Heart right ventricle (tissue), 16 donors: ENCODE measurements at regions not wholly inside any gene's neighbourhood (a gene's known extent, or its start where the extent isn't known, plus 50 kb on each side); places are given as distances from the start of the nearest gene placed in this dataset.

Experiments
- ATAC-seq, 8 donors: fragments of 200-7000 bp; cut with Tn5 transposase; one replicate each; pipeline ENCODE4 v1.9.1; 2020; ENCODE audit warnings: mild to moderate bottlenecking in 8 of 8, moderate library complexity in 8 of 8, moderate number of reproducible peaks in 1 of 8
- DNase-seq, 2 donors: peaks; one replicate each; pipeline ENCODE4 v3.0.0-alpha.2; 2020
- H3K27ac ChIP-seq, 10 donors: fragments of 200-600 bp; sonication (generic) in 2 of 10; one replicate each; pipeline versions ENCODE4 v1.5.0 to v1.8.0; 2020 to 2022; ENCODE audit warnings: mild to moderate bottlenecking in 3 of 10
- H3K27me3 ChIP-seq, 7 donors: fragments of 200-600 bp; one replicate each; pipeline ENCODE4 v1.8.0; 2021 to 2022; ENCODE audit warnings: mild to moderate bottlenecking in 2 of 7
- H3K36me3 ChIP-seq, 9 donors: fragments of 200-600 bp; sonication (generic) in 1 of 9; one replicate each; pipeline versions ENCODE4 v1.5.0 to v1.8.0; 2020 to 2022; ENCODE audit warnings: mild to moderate bottlenecking in 2 of 9
- H3K4me1 ChIP-seq, 9 donors: fragments of 200-600 bp; sonication (generic) in 1 of 9; one replicate each; pipeline versions ENCODE4 v1.5.0 to v1.8.0; 2020 to 2022; ENCODE audit warnings: mild to moderate bottlenecking in 4 of 9
- H3K4me3 ChIP-seq, 10 donors: fragments of 200-600 bp; sonication (generic) in 2 of 10; one replicate each; pipeline versions ENCODE4 v1.5.0 to v1.8.0; 2020 to 2022; ENCODE audit warnings: mild to moderate bottlenecking in 7 of 10, moderate library complexity in 2 of 10
- H3K9me3 ChIP-seq, 11 donors: fragments of 200-600 bp in 10 of 11; sonication (generic) in 2 of 11; one replicate each; pipeline versions ENCODE4 v1.5.0 to v1.8.0; 2013 to 2022; ENCODE audit warnings: mild to moderate bottlenecking in 2 of 11, control low read depth in 1 of 11, moderate library complexity in 1 of 11
- WGBS, 2 donors: extraction: QIAGEN DNeasy Blood & Tissue Kit; methylation state at CpG; one replicate each; pipeline ENCODE4 v1.1.7; 2013; ENCODE audit warnings: inconsistent platforms in 1 of 2; 5-methylcytosine and 5-hydroxymethylcytosine counted together
- intact Hi-C, 10 donors: fragments of 100-400 bp; cut with DNase I; formaldehyde crosslinking; loops; one replicate each; pipeline versions ENCODE4 v1.11.1 to v1.14.2; 2022
- TF ChIP-seq, protein P1 (sequence below), 9 donors: fragments of 200-600 bp; sonication (generic) in 2 of 9; IDR thresholded peaks; one replicate each; pipeline versions ENCODE4 v1.5.0 to v1.8.0; 2021 to 2022; ENCODE audit warnings: antibody characterized with exemption in 9 of 9, mild to moderate bottlenecking in 5 of 9, moderate library complexity in 1 of 9
- donor health status: Arrhythmogenic right ventricular cardiomyopathy.
- donor health status: ischemic (EF 13 %, LVEDD 7.1; RV severe dilation, severe dysfunction).
- donor health status: healthy with polysubstance abuse.
- donor health status: DM: no; HTN: yes; CAD: no.
- donor health status: DM: no; HTN: no; CAD: no.
- donor health status: ischemic (EF 25% LVEDD 6.9; RV normal size, moderate dysfunction).
- donor health status: ischemic (EF 25% LVEDD 5.7; RV mildly dilated, moderate dysfunction).
- donor health status: healthy.
- donor health status: DM: yes; HTN: yes; CAD: no.
- donor health status: Ischemic cardiomyopathy.
- donor health status: ischemic (EF 35%, LVEDD 5.7; RV mildly dilated, moderate dysfunction).
- donor health status: nonischemic (EF 11% LVEDD 7.7; RV severe dilation, severe dysfunction).
- donor health status: DM: yes; HTN: yes; CAD: no.
- donor health status: PGD.
- donor health status: ischemic (EF 29% LVEDD 5.4; RV normal size, mild dysfunction).
- donor health status: nonischemic (EF 23%, LVEDD 6.1; RV moderate dilation, normal function).

- intact Hi-C loops = no loop called here
- Histone ChIP-seq H3K4me3 (no peak overlapping the region), H3K36me3 (no peaks in the 10 kb centered on the region), H3K9me3 (no peaks in the 10 kb centered on the region), H3K27me3 (peaks cover 0 to 76% (median 42%) of the 10 kb centered on the region in 7 donors), H3K4me1 (peaks cover 0 to 8% (median 2%) of the 10 kb centered on the region in 9 donors), H3K27ac (no peak overlapping the region)
- TF ChIP-seq, protein P1, sequence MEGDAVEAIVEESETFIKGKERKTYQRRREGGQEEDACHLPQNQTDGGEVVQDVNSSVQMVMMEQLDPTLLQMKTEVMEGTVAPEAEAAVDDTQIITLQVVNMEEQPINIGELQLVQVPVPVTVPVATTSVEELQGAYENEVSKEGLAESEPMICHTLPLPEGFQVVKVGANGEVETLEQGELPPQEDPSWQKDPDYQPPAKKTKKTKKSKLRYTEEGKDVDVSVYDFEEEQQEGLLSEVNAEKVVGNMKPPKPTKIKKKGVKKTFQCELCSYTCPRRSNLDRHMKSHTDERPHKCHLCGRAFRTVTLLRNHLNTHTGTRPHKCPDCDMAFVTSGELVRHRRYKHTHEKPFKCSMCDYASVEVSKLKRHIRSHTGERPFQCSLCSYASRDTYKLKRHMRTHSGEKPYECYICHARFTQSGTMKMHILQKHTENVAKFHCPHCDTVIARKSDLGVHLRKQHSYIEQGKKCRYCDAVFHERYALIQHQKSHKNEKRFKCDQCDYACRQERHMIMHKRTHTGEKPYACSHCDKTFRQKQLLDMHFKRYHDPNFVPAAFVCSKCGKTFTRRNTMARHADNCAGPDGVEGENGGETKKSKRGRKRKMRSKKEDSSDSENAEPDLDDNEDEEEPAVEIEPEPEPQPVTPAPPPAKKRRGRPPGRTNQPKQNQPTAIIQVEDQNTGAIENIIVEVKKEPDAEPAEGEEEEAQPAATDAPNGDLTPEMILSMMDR (IDR thresholded peaks at IDR 0.05) = no peak
- DNase-seq = no peak
- 84 to 88% methylated on average over 26 of the region's 26 CpGs for WGBS, 2 donors
- no peak for ATAC-seq
These were observed 129.8 kb downstream of the FAM53A start for GRCh38 chr4:1554246-1554875.

GRCh38 chr4:1553365-1553764, 130.7 kb downstream of the FAM53A start:
- 81 to 84% methylated on average over 18 of the region's 18 CpGs for WGBS, 2 donors

DNA sequence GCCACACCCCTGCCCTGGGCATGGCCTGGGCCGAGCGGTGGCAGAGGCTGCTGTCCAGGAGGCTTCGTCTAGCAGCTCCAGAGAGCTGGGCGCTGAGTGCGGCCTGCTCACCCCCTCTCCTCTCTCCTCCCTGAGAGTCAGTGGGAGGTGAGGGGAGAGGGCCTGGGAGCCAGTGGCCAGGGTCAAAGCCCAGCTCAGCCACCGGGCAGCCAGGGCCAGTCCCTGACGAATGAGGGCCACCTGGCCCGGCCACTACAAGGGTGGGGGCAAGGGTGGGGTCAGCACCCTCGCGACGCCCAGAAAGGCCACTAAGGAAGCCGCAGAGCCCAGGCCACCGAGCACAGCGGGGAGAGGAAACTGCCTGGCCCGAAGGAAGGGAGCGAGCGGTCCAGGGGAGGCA, 131.7 kb downstream of the FAM53A start:
- Histone ChIP-seq H3K27ac (no peak overlapping the region), H3K27me3 (peaks cover 0 to 65% (median 33%) of the 10 kb centered on the region in 7 donors), H3K36me3 (no peaks in the 10 kb centered on the region), H3K4me1 (peaks cover 5 to 27% (median 10%) of the 10 kb centered on the region in 9 donors), H3K9me3 (no peaks in the 10 kb centered on the region), H3K4me3 (no peak overlapping the region)
- TF ChIP-seq, protein P1 (IDR thresholded peaks at IDR 0.05) = no peak
- intact Hi-C loops = no loop called here
- no peak for DNase-seq
- ATAC-seq = no peak
- WGBS, 2 donors = 75 to 77% methylated on average over 17 of the region's 17 CpGs

More at GRCh38 chr4:1553365-1553764, 130.7 kb downstream of the FAM53A start:
- Histone ChIP-seq H3K36me3 (no peaks in the 10 kb centered on the region), H3K27ac (no peak overlapping the region), H3K4me3 (no peak overlapping the region), H3K4me1 (peaks cover 5 to 18% (median 9%) of the 10 kb centered on the region in 9 donors), H3K27me3 (peaks cover 0 to 72% (median 41%) of the 10 kb centered on the region in 7 donors), H3K9me3 (no peaks in the 10 kb centered on the region)
- intact Hi-C loops = no loop called here
- ATAC-seq = no peak
- DNase-seq = no peak
- TF ChIP-seq, protein P1 (IDR thresholded peaks at IDR 0.05) = no peak

DNA sequence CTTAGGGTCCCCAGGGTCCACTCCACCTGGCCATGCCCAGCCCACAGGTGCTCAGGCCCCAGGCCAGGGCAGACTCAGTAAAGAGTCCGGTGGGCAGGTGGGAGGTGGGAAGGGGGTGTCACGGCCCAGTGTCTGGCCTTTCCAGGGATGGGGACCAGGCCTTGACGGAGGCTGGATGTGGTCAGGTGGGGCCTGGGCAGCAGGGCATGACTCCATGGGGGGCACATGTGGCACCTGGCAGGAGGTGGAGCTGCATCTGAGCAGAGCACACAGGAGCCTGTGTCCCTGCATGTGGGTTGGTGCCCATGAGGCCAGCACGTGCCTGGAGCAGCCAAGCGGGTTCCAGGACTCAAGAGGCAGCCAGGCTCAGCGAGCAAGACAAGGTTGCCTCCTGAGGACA, 132.9 kb downstream of the FAM53A start:
- Histone ChIP-seq H3K27ac (no peak overlapping the region), H3K36me3 (no peaks in the 10 kb centered on the region), H3K9me3 (no peaks in the 10 kb centered on the region), H3K4me1 (peaks cover 5 to 31% (median 11%) of the 10 kb centered on the region in 9 donors), H3K27me3 (peaks cover 0 to 54% (median 22%) of the 10 kb centered on the region in 7 donors), H3K4me3 (no peak overlapping the region)
- WGBS, 2 donors = 92 to 95% methylated on average over 6 of the region's 6 CpGs
- ATAC-seq (no peak), DNase-seq (no peak)
- TF ChIP-seq, protein P1 (IDR thresholded peaks at IDR 0.05) = no peak
- intact Hi-C loops = no loop called here
